HepG2 (cell line): ENCODE measurements at regions not wholly inside any gene's neighbourhood (a gene's known extent, or its start where the extent isn't known, plus 50 kb on each side); places are given as distances from the start of the nearest gene placed in this dataset.

Source experiments
- ARHGAP35 ChIP-seq: sonication (generic); formaldehyde crosslinking; IDR thresholded peaks from 2 replicates; pipeline ENCODE4 v1.9.0; 2022; ENCODE audit warnings: mild to moderate bottlenecking, inconsistent platforms, moderate library complexity, missing genetic modification reagents, borderline replicate concordance
- ARID2 ChIP-seq: sonication (generic); formaldehyde crosslinking; IDR thresholded peaks from 2 replicates; pipeline ENCODE4 v1.8.1; 2022; ENCODE audit warnings: mild to moderate bottlenecking, missing genetic modification reagents, borderline replicate concordance
- CTCF ChIP-seq: sonication (generic); formaldehyde crosslinking; IDR thresholded peaks from 2 replicates; pipeline ENCODE4 v1.5.0; 2020; ENCODE audit warnings: mild to moderate bottlenecking, missing genetic modification reagents, moderate library complexity
- ESRRA ChIP-seq: sonication (generic); formaldehyde crosslinking; IDR thresholded peaks from 2 replicates; pipeline ENCODE4 v1.5.1; 2020; ENCODE audit warnings: mild to moderate bottlenecking, low read depth, missing genetic modification reagents
- FOXK2 ChIP-seq: fragments of 450-650 bp; IDR thresholded peaks from 2 replicates; pipeline ENCODE4 v1.6.1; 2016
- FOXM1 ChIP-seq: sonication (generic); formaldehyde crosslinking; IDR thresholded peaks from 2 replicates; pipeline ENCODE4 v1.5.0; 2020; ENCODE audit warnings: missing genetic modification reagents
- GABPA ChIP-seq, 2 experiments: IDR thresholded peaks; 2 replicates each; pipeline ENCODE4 v1.6.1; 2011 to 2016; ENCODE audit warnings: low read depth in 2 of 2, low read length in 1 of 2, missing biosample characterization in 1 of 2, missing genetic modification characterization in 1 of 2
- PREB ChIP-seq: sonication (generic); formaldehyde crosslinking; IDR thresholded peaks from 2 replicates; pipeline ENCODE4 v1.4.0; 2020; ENCODE audit warnings: missing genetic modification reagents
- TERF1 ChIP-seq: sonication (generic); formaldehyde crosslinking; IDR thresholded peaks from 2 replicates; pipeline ENCODE4 v1.8.0; 2022; ENCODE audit warnings: mild to moderate bottlenecking, missing genetic modification reagents, moderate library complexity
- U2AF1 ChIP-seq: fragments of 200-400 bp; formaldehyde crosslinking; optimal IDR thresholded peaks from 2 replicates; pipeline ENCODE3; 2017; ENCODE audit warnings: mild to moderate bottlenecking, low read depth, low read length
- ZNF24 ChIP-seq: fragments of 450-650 bp; IDR thresholded peaks from 2 replicates; pipeline ENCODE4 v1.6.1; 2017; ENCODE audit warnings: antibody characterized with exemption, mild to moderate bottlenecking
- ZNF558 ChIP-seq: sonication (generic); formaldehyde crosslinking; IDR thresholded peaks from 2 replicates; pipeline ENCODE4 v1.9.0; 2022; ENCODE audit warnings: mild to moderate bottlenecking, missing genetic modification reagents, borderline replicate concordance
- ZNF691 ChIP-seq: sonication (generic); formaldehyde crosslinking; IDR thresholded peaks from 2 replicates; pipeline ENCODE4 v1.4.0; 2020; ENCODE audit warnings: missing genetic modification reagents, low read depth, mild to moderate bottlenecking, borderline replicate concordance

- TF ChIP-seq ZNF691, result no peak
- no peak for TF ChIP-seq ARHGAP35 (CRISPR knock-in tag)
- no peak for TF ChIP-seq ZNF24
- TF ChIP-seq TERF1 (CRISPR knock-in tag), result no peak
- TF ChIP-seq FOXK2, result no peak
- no peak for TF ChIP-seq PREB (CRISPR knock-in tag)
- TF ChIP-seq CTCF (CRISPR knock-in tag), result no peak
- TF ChIP-seq GABPA (IDR thresholded peaks at IDR 0.05; ENCODE audit: low read depth, low read length), result no peak
- TF ChIP-seq GABPA (CRISPR knock-in tag; IDR thresholded peaks at IDR 0.05; ENCODE audit: low read depth), result no peak
- no peak for TF ChIP-seq FOXM1 (CRISPR knock-in tag)
- TF ChIP-seq ZNF558 (CRISPR knock-in tag), result no peak
- TF ChIP-seq U2AF1, result no peak
- no peak for TF ChIP-seq ESRRA (CRISPR knock-in tag)
- TF ChIP-seq ARID2 (CRISPR knock-in tag), result no peak
These were observed 357.3 kb upstream of the RASGEF1B start for GRCh38 chr4:81828991-81829390.
